GM18508 (cell line): ENCODE measurements at regions not wholly inside any gene's neighbourhood (a gene's known extent, or its start where the extent isn't known, plus 50 kb on each side); places are given as distances from the start of the nearest gene placed in this dataset.

ENCODE experiments used
- ATAC-seq: cut with Tn5 transposase; IDR thresholded peaks from one replicate; pipeline ENCODE4 v1.9.1; 2021; ENCODE audit warnings: moderate number of reproducible peaks; ENCODE audit not compliant: insufficient read depth, unreplicated experiment

GRCh38 chr9:36762958-36763357 is 190.3 kb downstream of the MELK start:
- no peak for ATAC-seq

GRCh38 chr9:36763778-36764177 is 191.1 kb downstream of the MELK start:
- ATAC-seq, result no peak

DNA sequence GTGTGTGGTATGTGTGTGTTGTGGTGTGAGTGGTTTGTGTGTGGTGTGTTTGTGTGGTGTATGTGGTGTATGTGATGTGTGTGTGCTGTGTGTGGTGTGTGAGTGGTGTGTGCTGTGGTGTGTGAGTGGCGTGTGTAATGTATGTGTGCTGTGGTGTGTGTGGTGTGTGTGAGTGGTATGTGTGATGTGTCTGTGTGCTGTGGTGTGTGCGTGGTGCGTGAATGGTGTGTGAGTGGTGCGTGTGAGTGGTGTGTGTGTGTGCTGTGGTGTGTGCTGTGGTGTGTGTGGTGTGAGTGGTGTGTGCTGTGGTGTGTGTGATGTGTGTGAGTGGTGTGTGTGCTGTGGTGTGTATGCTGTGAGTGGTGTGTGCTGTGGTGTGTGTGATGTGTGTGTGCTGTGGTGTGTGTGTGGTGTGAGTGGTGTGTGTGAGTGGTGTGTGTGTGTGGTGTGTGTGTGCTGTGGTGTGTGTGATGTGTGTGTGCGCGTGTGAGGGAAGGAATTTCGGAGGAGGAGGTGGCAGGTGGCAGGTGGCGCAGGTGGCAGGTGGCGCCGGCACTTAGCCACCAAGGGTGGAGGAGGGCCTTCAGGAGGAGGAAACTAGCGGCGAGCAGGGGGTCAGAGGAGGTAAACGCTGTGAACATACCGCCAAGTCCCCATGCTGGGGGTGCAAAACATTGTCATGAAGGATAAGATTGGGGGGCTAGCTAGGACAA is 191.8 kb downstream of the MELK start:
- ATAC-seq, result no peak

DNA sequence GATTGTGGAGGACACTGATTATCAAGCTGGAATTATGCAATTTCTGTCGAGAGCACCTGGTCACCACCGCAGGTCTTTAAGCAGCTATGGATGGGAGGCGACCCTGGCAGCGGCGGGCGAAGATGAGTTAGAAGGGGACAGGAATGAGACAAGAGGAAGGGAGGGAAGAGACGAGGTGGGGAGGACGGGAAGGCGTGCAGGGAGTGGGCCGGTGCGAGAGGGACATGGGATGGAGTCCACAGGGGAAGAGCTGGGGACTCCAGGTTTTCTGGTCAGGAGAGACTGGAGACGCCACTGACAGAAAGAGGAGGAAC is 192.3 kb downstream of the MELK start:
- no peak for ATAC-seq

DNA sequence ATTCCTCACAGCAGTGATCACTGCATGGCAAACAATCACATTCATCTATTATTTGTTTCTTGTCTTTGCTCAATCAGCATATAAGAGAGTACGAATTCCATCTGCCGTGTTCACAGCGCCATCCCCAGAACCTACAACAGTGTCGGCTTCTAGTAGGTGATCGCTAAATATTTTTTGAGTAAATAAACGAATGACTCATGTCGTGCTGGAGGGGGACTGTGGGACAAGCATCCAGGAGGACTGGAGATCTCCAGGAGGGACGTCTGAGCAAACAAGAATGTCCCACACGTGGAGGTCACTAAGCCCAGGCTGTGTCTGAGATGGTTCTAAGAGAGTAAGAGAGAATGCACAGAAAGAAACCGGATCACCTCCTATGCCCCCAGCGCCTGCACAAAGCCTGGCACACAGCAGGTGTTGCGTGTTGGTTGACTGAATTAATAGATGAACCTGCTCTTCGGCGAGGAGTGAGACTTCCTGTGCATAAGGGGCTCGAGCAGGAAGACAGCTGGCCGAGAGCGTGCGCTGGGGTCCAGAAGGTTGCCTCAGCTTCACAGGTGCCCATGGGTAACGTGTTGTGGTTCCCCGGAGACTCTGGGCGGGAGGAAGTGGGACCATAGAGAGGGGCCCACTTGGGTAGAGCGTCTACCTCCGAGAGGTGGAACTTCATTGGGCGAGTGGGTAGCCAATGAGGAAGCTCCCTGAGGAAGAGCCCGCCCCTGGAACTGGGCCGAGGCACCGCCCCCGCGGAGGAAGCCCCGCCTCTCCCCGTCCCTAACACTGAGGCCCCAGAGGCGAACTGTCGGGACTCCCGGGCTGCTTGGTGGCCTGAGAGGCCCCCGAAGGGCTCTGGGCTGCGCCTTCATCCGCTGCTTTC is 193.0 kb downstream of the MELK start:
- peak; percentile 95 for ATAC-seq

GRCh38 chr9:36768677-36769076 is 196.0 kb downstream of the MELK start:
- no peak for ATAC-seq

- ATAC-seq, result no peak
Observed at GRCh38 chr9:36770025-36770424, 197.3 kb downstream of the MELK start.

- ATAC-seq, result no peak
Observed at GRCh38 chr9:36772449-36773403, 200.0 kb downstream of the MELK start.

DNA sequence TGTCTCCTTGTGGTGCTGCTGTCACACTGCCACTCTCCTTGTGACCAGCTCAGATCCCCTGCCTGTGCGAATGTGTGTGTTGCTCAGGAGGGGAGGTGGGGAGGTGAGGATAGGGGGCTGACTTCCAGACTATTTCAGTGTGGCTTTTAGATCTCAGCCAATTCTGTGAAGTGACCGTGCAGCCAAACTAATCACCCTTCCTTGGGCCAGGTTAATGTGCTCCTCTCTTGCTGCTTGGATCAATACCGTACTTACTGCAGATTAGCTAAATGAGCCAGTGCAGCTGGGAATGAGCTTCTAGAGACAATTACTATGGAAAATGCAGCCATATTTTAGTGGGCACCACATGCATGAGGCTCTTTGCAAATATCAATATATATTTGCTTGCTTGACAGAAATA is 206.0 kb downstream of the MELK start:
- ATAC-seq, result no peak

DNA sequence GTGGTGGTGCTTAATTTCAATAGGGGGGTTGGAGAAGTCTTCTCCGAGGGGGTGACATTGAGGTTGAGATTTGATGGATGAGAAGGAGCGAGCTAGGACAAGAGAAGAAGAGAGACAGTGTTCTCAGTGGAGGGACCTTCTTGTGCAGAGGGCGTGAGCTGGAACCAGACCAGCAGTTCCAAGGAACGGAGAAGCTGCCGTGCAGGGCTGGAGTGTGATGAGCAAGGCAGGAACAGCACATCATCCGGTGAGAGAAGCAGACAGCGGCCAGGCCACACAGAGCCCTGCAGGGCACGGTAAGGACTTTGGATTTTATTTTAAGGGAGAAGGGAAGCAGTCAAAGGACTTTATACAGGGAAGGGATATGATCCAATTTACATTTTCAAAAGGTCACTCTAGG is 206.9 kb downstream of the MELK start:
- no peak for ATAC-seq

DNA sequence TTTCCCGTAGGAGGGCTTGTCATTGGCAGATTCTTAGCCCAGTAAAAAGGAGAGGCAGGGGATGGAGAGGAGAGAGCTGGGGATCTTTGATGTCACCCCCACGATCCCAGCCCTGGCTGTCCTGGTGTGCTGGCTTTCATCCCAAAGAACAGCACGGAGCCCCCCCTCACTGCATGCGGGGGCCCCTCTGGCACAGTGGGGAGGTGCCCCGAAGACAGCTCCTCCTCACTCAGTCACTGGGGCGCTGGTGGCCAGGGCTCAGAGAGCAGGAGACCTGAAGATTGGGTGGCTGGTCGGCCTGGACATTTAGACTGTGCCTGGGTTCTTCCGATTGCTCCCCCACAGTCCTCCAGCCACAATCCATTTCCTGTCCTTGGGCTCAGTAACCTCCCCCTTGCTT is 207.5 kb downstream of the MELK start:
- ATAC-seq, result no peak

- no peak for ATAC-seq
Observed at GRCh38 chr9:36781533-36781932, 208.8 kb downstream of the MELK start.
